ENCODE measurements at regions not wholly inside any gene's neighbourhood (a gene's known extent, or its start where the extent isn't known, plus 50 kb on each side); places are given as distances from the start of the nearest gene placed in this dataset.

DNA sequence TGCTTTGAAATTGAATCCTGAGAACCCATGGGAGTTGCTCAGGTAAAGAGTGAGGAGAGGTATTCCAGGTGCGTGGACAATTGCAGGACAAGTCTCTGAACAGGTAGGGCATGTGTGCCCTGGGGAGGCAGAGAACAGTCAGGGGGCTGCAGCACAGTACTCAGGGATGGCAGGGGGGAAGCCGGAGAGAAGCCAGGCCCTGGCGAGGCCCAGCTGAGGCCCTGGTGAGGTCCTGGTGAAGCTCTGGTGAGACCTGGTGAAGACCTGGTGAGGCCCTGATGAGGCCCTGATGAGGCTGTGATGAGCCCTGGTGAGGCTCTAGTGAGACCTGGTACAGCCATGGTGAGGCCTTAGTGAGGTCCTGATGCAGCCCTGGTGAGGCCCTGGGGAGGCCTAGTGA is 155.5 kb upstream of the GDF10 start:
- TF ChIP-seq EP300 (IDR thresholded peaks at IDR 0.05; ENCODE audit: low read depth) (no peak), POLR2AphosphoS5 (IDR thresholded peaks at IDR 0.05) (no peak), POLR2A (IDR thresholded peaks at IDR 0.05) (no peak)
- TF ChIP-seq, protein P1, sequence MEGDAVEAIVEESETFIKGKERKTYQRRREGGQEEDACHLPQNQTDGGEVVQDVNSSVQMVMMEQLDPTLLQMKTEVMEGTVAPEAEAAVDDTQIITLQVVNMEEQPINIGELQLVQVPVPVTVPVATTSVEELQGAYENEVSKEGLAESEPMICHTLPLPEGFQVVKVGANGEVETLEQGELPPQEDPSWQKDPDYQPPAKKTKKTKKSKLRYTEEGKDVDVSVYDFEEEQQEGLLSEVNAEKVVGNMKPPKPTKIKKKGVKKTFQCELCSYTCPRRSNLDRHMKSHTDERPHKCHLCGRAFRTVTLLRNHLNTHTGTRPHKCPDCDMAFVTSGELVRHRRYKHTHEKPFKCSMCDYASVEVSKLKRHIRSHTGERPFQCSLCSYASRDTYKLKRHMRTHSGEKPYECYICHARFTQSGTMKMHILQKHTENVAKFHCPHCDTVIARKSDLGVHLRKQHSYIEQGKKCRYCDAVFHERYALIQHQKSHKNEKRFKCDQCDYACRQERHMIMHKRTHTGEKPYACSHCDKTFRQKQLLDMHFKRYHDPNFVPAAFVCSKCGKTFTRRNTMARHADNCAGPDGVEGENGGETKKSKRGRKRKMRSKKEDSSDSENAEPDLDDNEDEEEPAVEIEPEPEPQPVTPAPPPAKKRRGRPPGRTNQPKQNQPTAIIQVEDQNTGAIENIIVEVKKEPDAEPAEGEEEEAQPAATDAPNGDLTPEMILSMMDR (IDR thresholded peaks at IDR 0.05): no peak
- Histone ChIP-seq H3K27ac (no peak overlapping the region), H3K4me3 (no peak overlapping the region), H3K36me3 (no peaks in the 10 kb centered on the region), H3K27me3 (no peaks in the 10 kb centered on the region), H3K9me3 (no peaks in the 10 kb centered on the region), H3K4me1 (no peaks in the 10 kb centered on the region)
- intact Hi-C loops (cut with DNase I; ENCODE audit: low total_unique reads) (no loop called here), in situ Hi-C loops (cut with MboI; ENCODE audit: low pct_ligation_motif_present in 1 of 4, low pct_unique_long_range_greater_than_20kb in 1 of 4, low sequenced_read_pairs in 3 of 4) (no loop called here)
- no peak for DNase-seq
- 80 to 88% methylated on average over 1 to 3 of the region's 3 CpGs for WGBS, 2 donors (ENCODE audit: low coverage in 1 of 2)

DNA sequence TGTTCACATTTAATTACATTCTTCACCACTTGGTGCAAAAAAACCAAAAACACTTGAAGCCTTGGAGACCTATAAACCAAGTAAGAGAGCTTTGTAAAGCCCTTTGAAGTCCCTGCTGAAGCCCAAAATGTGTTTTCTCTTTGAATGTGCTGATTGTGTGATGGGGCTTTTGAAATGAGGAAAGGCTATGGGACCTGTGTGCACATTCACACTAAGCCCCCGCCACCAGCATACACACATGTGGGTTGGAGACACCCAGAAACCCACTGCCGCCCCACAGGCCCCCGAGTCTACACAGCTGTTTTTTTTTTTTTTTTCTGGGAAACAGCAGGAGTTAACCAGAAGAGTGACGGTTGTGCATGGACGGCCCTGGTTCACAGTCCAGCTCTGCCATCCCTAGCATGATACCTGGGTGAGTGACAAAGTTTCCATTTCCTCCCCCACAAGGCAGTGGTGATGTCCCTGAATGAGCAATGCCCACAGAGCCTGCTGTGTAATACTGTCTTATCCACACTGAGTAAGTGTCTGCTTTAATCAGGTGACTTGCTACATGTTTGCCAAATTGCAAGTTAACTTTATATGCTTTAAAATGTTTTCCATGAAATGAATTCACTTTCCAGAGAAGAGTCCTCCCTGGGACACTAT is 154.6 kb upstream of the GDF10 start:
- in situ Hi-C loops (cut with MboI; ENCODE audit: low pct_ligation_motif_present in 1 of 4, low pct_unique_long_range_greater_than_20kb in 1 of 4, low sequenced_read_pairs in 3 of 4) (no loop called here), intact Hi-C loops (cut with DNase I; ENCODE audit: low total_unique reads) (no loop called here)
- DNase-seq: no peak
- Histone ChIP-seq H3K9me3 (no peaks in the 10 kb centered on the region), H3K36me3 (no peaks in the 10 kb centered on the region), H3K4me1 (no peaks in the 10 kb centered on the region), H3K4me3 (no peak overlapping the region), H3K27ac (no peak overlapping the region), H3K27me3 (no peaks in the 10 kb centered on the region)
- no peak for TF ChIP-seq EP300 (IDR thresholded peaks at IDR 0.05; ENCODE audit: low read depth)
- no peak for TF ChIP-seq POLR2AphosphoS5 (IDR thresholded peaks at IDR 0.05)
- TF ChIP-seq POLR2A (IDR thresholded peaks at IDR 0.05): no peak
- WGBS, 2 donors (ENCODE audit: low coverage in 1 of 2): 67 to 91% methylated on average over 1 to 5 of the region's 5 CpGs

DNA sequence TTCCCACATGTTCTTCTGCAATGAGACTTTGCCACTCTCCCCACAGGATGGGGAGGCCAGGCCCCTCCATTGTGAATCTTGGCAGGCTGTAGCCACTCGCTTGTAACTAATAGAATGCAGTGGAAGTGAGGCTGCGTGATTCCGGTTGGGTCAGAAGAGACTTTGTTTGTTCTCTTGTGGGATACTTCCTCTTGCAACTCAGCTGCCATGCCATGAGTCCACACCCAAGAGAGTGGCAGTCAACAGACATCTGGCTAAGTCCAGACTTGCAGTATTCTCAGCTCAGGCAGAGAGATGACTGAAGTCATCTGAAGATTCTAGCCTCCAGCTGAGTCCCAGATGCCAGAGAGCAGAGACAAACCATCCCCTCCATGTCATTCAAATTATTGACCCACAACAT is 153.4 kb upstream of the GDF10 start:
- WGBS, 2 donors (ENCODE audit: low coverage in 1 of 2): 40% methylated on average over 3 of the region's 3 CpGs; no CpG with 5 or more reads in 1 of the 2 donors
- in situ Hi-C loops (cut with MboI; ENCODE audit: low pct_ligation_motif_present in 1 of 4, low pct_unique_long_range_greater_than_20kb in 1 of 4, low sequenced_read_pairs in 3 of 4): no loop called here
- H3K4me3 ChIP-seq: no peak overlapping the region
- no peak for DNase-seq
- TF ChIP-seq EP300 (IDR thresholded peaks at IDR 0.05; ENCODE audit: low read depth): no peak
- no peak for TF ChIP-seq POLR2A (IDR thresholded peaks at IDR 0.05)
- TF ChIP-seq, protein P1 (IDR thresholded peaks at IDR 0.05): no peak
- TF ChIP-seq POLR2AphosphoS5 (IDR thresholded peaks at IDR 0.05): no peak
- no peaks in the 10 kb centered on the region for H3K9me3 ChIP-seq
- H3K27ac ChIP-seq: no peak overlapping the region
- intact Hi-C loops (cut with DNase I; ENCODE audit: low total_unique reads): no loop called here
- no peaks in the 10 kb centered on the region for H3K27me3 ChIP-seq
- H3K36me3 ChIP-seq: no peaks in the 10 kb centered on the region
- no peaks in the 10 kb centered on the region for H3K4me1 ChIP-seq

DNA sequence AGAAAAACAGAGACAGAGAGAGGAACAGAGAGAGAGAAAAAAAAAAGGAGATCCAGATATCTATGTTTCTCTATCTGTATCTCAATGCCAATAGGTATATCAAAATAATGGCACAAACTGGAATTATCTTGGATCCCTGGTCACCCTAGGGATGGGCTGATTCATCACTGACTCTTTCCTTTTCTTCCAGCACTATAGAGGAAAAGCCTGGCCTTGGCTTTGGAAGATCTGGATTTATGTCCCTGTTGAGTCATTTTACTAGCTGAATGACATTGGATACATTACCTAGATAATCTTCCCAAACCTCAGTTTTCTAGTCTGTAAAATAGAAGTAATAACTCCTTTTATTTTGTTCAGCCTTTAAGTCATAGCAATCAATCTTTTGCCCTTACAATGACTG is 152.8 kb upstream of the GDF10 start:
- Histone ChIP-seq H3K27me3 (no peaks in the 10 kb centered on the region), H3K4me3 (no peak overlapping the region), H3K4me1 (no peaks in the 10 kb centered on the region), H3K36me3 (no peaks in the 10 kb centered on the region), H3K27ac (no peak overlapping the region), H3K9me3 (no peaks in the 10 kb centered on the region)
- no peak for TF ChIP-seq POLR2A (IDR thresholded peaks at IDR 0.05)
- TF ChIP-seq, protein P1 (IDR thresholded peaks at IDR 0.05): no peak
- TF ChIP-seq POLR2AphosphoS5 (IDR thresholded peaks at IDR 0.05): no peak
- no peak for TF ChIP-seq EP300 (IDR thresholded peaks at IDR 0.05; ENCODE audit: low read depth)
- intact Hi-C loops (cut with DNase I; ENCODE audit: low total_unique reads) (no loop called here), in situ Hi-C loops (cut with MboI; ENCODE audit: low pct_ligation_motif_present in 1 of 4, low pct_unique_long_range_greater_than_20kb in 1 of 4, low sequenced_read_pairs in 3 of 4) (no loop called here)
- no peak for DNase-seq

DNA sequence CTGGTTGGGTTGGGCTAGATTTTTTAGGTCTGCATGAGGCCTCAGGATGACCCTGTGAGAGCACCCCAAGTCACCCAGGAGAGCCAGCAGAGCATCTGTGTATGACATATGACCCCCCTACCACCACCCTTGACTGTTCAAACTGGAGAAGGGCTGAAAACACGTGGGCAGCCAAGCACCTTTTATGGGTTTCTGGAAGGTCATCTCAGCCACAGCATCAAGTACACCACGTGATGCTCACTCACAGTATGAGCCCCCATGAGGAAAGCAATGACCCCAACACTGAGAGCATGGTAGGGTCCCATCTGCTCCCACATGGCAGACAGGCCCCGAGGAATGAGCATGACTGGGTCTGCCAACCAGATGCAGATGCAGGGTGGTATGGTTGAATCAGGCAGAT is 149.4 kb upstream of the GDF10 start:
- no peak overlapping the region for H3K4me3 ChIP-seq
- H3K27me3 ChIP-seq: no peaks in the 10 kb centered on the region
- DNase-seq: no peak
- no peaks in the 10 kb centered on the region for H3K36me3 ChIP-seq
- intact Hi-C loops (cut with DNase I; ENCODE audit: low total_unique reads) (no loop called here), in situ Hi-C loops (cut with MboI; ENCODE audit: low pct_ligation_motif_present in 1 of 4, low pct_unique_long_range_greater_than_20kb in 1 of 4, low sequenced_read_pairs in 3 of 4) (no loop called here)
- TF ChIP-seq POLR2AphosphoS5 (IDR thresholded peaks at IDR 0.05) (no peak), EP300 (IDR thresholded peaks at IDR 0.05; ENCODE audit: low read depth) (no peak)
- TF ChIP-seq, protein P1 (IDR thresholded peaks at IDR 0.05): no peak
- H3K9me3 ChIP-seq: peaks cover 7 to 9% of the 10 kb centered on the region in 2 donors
- WGBS, 2 donors (ENCODE audit: low coverage in 1 of 2): 56% methylated on average over 3 of the region's 3 CpGs; no CpG with 5 or more reads in 1 of the 2 donors
- no peaks in the 10 kb centered on the region for H3K4me1 ChIP-seq
- H3K27ac ChIP-seq: no peak overlapping the region
